Esophagus squamous epithelium (tissue), 5 donors: ENCODE measurements at regions not wholly inside any gene's neighbourhood (a gene's known extent, or its start where the extent isn't known, plus 50 kb on each side); places are given as distances from the start of the nearest gene placed in this dataset.

Experiments used
- DNase-seq: peaks from one replicate; lab custom pipeline; 2025; lab: John Stamatoyannopoulos, UW
- H3K27ac ChIP-seq, 4 donors: fragments of 200-600 bp; sonication (generic); one replicate each; pipeline ENCODE4 v1.5.1; 2016 to 2019; ENCODE audit warnings: mild to moderate bottlenecking in 1 of 4
- H3K27me3 ChIP-seq, 4 donors: fragments of 200-600 bp; sonication (generic); 1 replicate in 3 of 4; 2 replicates in 1 of 4; pipeline versions ENCODE4 v1.5.1 to v1.6.0; 2017 to 2021; ENCODE audit warnings: antibody characterized with exemption in 1 of 4
- H3K36me3 ChIP-seq, 3 donors: fragments of 200-600 bp; sonication (generic); one replicate each; pipeline ENCODE4 v1.5.1; 2016 to 2019
- H3K4me1 ChIP-seq, 3 donors: fragments of 200-600 bp; sonication (generic); one replicate each; pipeline ENCODE4 v1.5.1; 2017 to 2019
- H3K4me3 ChIP-seq, 4 donors: fragments of 200-600 bp; sonication (generic); 1 replicate in 3 of 4; 2 replicates in 1 of 4; pipeline ENCODE4 v1.5.1; 2016 to 2019; ENCODE audit warnings: mild to moderate bottlenecking in 2 of 4, moderate library complexity in 1 of 4
- H3K9me3 ChIP-seq, 3 donors: fragments of 200-600 bp; sonication (generic); one replicate each; pipeline ENCODE4 v1.5.1; 2016 to 2019
- CTCF ChIP-seq, 6 experiments: fragments of 450-650 bp in 4 of 6; fragments of 200-600 bp in 2 of 6; sonication (generic) in 2 of 6; IDR thresholded peaks; one replicate each; pipeline ENCODE4 v1.5.1; 2016 to 2019; ENCODE audit warnings: antibody characterized with exemption in 6 of 6, mild to moderate bottlenecking in 4 of 6, moderate library complexity in 4 of 6
- POLR2A ChIP-seq, 4 donors: fragments of 450-650 bp; IDR thresholded peaks; one replicate each; pipeline ENCODE4 v1.6.1; 2017; ENCODE audit warnings: antibody characterized with exemption in 4 of 4, mild to moderate bottlenecking in 4 of 4, moderate library complexity in 3 of 4
- WGBS, 2 donors: methylation state at CpG; one replicate each; pipeline ENCODE4 v1.1.5; 2018; 5-methylcytosine and 5-hydroxymethylcytosine counted together
- intact Hi-C: fragments of 100-400 bp; cut with DNase I; formaldehyde crosslinking; loops from one replicate; pipeline ENCODE4 v1.15.0; 2022
- donor health status: DM: yes; HTN: yes; CAD: no.

GRCh38 chr7:16271990-16272665 is 149.2 kb downstream of the CRPPA start:
- WGBS, 2 donors = 21 to 32% methylated on average over 2 of the region's 2 CpGs
- Histone ChIP-seq H3K4me3 (no peak overlapping the region), H3K27me3 (no peaks in the 10 kb centered on the region), H3K36me3 (no peaks in the 10 kb centered on the region), H3K27ac (no peak overlapping the region), H3K4me1 (no peaks in the 10 kb centered on the region), H3K9me3 (no peaks in the 10 kb centered on the region)
- intact Hi-C loops = no loop called here
- DNase-seq = no peak
- TF ChIP-seq CTCF (IDR thresholded peaks at IDR 0.05) = no peak
- TF ChIP-seq POLR2A (IDR thresholded peaks at IDR 0.05) = no peak

GRCh38 chr7:16271355-16271915 is 149.9 kb downstream of the CRPPA start:
- WGBS, 2 donors = 55% methylated on average over 1 of the region's 1 CpG
- intact Hi-C loops = no loop called here
- H3K4me3 ChIP-seq = no peak overlapping the region
- H3K27me3 ChIP-seq = no peaks in the 10 kb centered on the region
- TF ChIP-seq CTCF (IDR thresholded peaks at IDR 0.05) = no peak
- TF ChIP-seq POLR2A (IDR thresholded peaks at IDR 0.05) = no peak
- no peak for DNase-seq
- H3K36me3 ChIP-seq = no peaks in the 10 kb centered on the region
- H3K9me3 ChIP-seq = no peaks in the 10 kb centered on the region
- H3K27ac ChIP-seq = no peak overlapping the region
- H3K4me1 ChIP-seq = no peaks in the 10 kb centered on the region

GRCh38 chr7:16270844-16271243 is 150.5 kb downstream of the CRPPA start:
- H3K4me3 ChIP-seq = no peak overlapping the region
- intact Hi-C loops = no loop called here
- TF ChIP-seq POLR2A (IDR thresholded peaks at IDR 0.05) = no peak
- TF ChIP-seq CTCF (IDR thresholded peaks at IDR 0.05) = no peak

GRCh38 chr7:16268821-16269768 is 152.2 kb downstream of the CRPPA start:
- Histone ChIP-seq H3K4me1 (no peaks in the 10 kb centered on the region), H3K4me3 (no peak overlapping the region), H3K9me3 (no peaks in the 10 kb centered on the region), H3K36me3 (no peaks in the 10 kb centered on the region), H3K27ac (no peak overlapping the region), H3K27me3 (no peaks in the 10 kb centered on the region)
- TF ChIP-seq POLR2A (IDR thresholded peaks at IDR 0.05) (no peak), CTCF (IDR thresholded peaks at IDR 0.05) (no peak)
- no peak for DNase-seq
- WGBS, 2 donors = 72 to 73% methylated on average over 12 of the region's 12 CpGs
- intact Hi-C loops = no loop called here

More at GRCh38 chr7:16270844-16271243, 150.5 kb downstream of the CRPPA start:
- Histone ChIP-seq H3K9me3 (no peaks in the 10 kb centered on the region), H3K27me3 (no peaks in the 10 kb centered on the region), H3K27ac (no peak overlapping the region), H3K36me3 (no peaks in the 10 kb centered on the region), H3K4me1 (no peaks in the 10 kb centered on the region)
- DNase-seq = no peak
- WGBS, 2 donors = 56 to 61% methylated on average over 4 of the region's 4 CpGs
